HUES64 (cell line): ENCODE measurements at regions not wholly inside any gene's neighbourhood (a gene's known extent, or its start where the extent isn't known, plus 50 kb on each side); places are given as distances from the start of the nearest gene placed in this dataset.
"Not testable (repeated sequence)": the region's sequence is repeated elsewhere in the genome, so short reads cannot be mapped to it uniquely, and the experiment has no call there.

Experiments
- H3K27ac ChIP-seq: 2 replicates; pipeline ENCODE4 v1.7.0; 2013; ENCODE audit warnings: low read depth, low read length, inconsistent platforms
- H3K27me3 ChIP-seq: 2 replicates; pipeline ENCODE4 v1.6.1; 2013; ENCODE audit warnings: mild to moderate bottlenecking, low read length; ENCODE audit not compliant: insufficient read depth
- H3K36me3 ChIP-seq: 2 replicates; pipeline ENCODE4 v1.6.1; 2013; ENCODE audit warnings: mild to moderate bottlenecking, low read length; ENCODE audit not compliant: insufficient read depth
- H3K4me1 ChIP-seq: 2 replicates; pipeline ENCODE4 v1.6.1; 2013; ENCODE audit warnings: mild to moderate bottlenecking, low read length, moderate library complexity; ENCODE audit not compliant: insufficient read depth
- H3K4me3 ChIP-seq: 2 replicates; pipeline ENCODE4 v1.5.1; 2013; ENCODE audit warnings: mild to moderate bottlenecking, low read length, moderate library complexity
- H3K9ac ChIP-seq: 2 replicates; pipeline ENCODE4 v1.6.1; 2013; ENCODE audit warnings: mild to moderate bottlenecking, low read depth, low read length
- H3K9me3 ChIP-seq: 2 replicates; pipeline ENCODE4 v1.6.1; 2013; ENCODE audit warnings: low read depth, low read length; ENCODE audit not compliant: insufficient read depth
- WGBS: fragments of 150-250, 120-280 bp; methylation state at CpG from one replicate; pipeline ENCODE4 v1.1.7; 2013; ENCODE audit warnings: missing lambda C conversion rate; 5-methylcytosine and 5-hydroxymethylcytosine counted together

GRCh38 chr2:35820391-35820790 lies 535.2 kb upstream of the CRIM1 start:
- no peak overlapping the region for H3K27ac ChIP-seq
- no peak overlapping the region for H3K9ac ChIP-seq
- 100% methylated on average over 2 of the region's 2 CpGs for WGBS
- H3K27me3 ChIP-seq, result no peaks in the 10 kb centered on the region
- H3K4me1 ChIP-seq, result peaks cover 51% of the 10 kb centered on the region
- no peaks in the 10 kb centered on the region for H3K9me3 ChIP-seq
- H3K4me3 ChIP-seq, result no peak overlapping the region
- no peaks in the 10 kb centered on the region for H3K36me3 ChIP-seq

GRCh38 chr2:35819033-35819432 lies 536.5 kb upstream of the CRIM1 start:
- Histone ChIP-seq H3K9ac (no peak overlapping the region), H3K4me3 (no peak overlapping the region), H3K4me1 (peaks cover 37% of the 10 kb centered on the region), H3K9me3 (no peaks in the 10 kb centered on the region), H3K27ac (no peak overlapping the region; the same call in 1 of the 2 replicates), H3K36me3 (no peaks in the 10 kb centered on the region), H3K27me3 (no peaks in the 10 kb centered on the region)
- 81% methylated on average over 2 of the region's 2 CpGs for WGBS

- H3K9ac ChIP-seq, H3K27ac ChIP-seq, H3K9me3 ChIP-seq, H3K27me3 ChIP-seq, H3K4me3 ChIP-seq, H3K36me3 ChIP-seq: not testable (repeated sequence)
- 63% methylated on average over 2 of the region's 2 CpGs for WGBS
- H3K4me1 ChIP-seq, result peaks cover 31% of the 10 kb centered on the region
These were observed 537.2 kb upstream of the CRIM1 start for GRCh38 chr2:35818359-35818758.

- H3K9ac ChIP-seq, H3K36me3 ChIP-seq, H3K27me3 ChIP-seq, H3K27ac ChIP-seq, H3K4me3 ChIP-seq, H3K9me3 ChIP-seq, H3K4me1 ChIP-seq: not testable (repeated sequence)
- 74% methylated on average over 7 of the region's 7 CpGs for WGBS
These were observed 541.0 kb upstream of the CRIM1 start for GRCh38 chr2:35814597-35814996.

- WGBS, result 93% methylated on average over 4 of the region's 4 CpGs
- no peak overlapping the region for H3K27ac ChIP-seq
- no peak overlapping the region for H3K4me3 ChIP-seq
- no peaks in the 10 kb centered on the region for H3K27me3 ChIP-seq
- no peaks in the 10 kb centered on the region for H3K4me1 ChIP-seq
- H3K9ac ChIP-seq, result no peak overlapping the region
- no peaks in the 10 kb centered on the region for H3K36me3 ChIP-seq
- H3K9me3 ChIP-seq, result no peaks in the 10 kb centered on the region
These were observed 552.5 kb upstream of the CRIM1 start for GRCh38 chr2:35803126-35803525.

GRCh38 chr2:35794796-35795450 lies 560.7 kb upstream of the CRIM1 start:
- Histone ChIP-seq H3K27me3 (no peaks in the 10 kb centered on the region), H3K4me3 (no peak overlapping the region), H3K9ac (no peak overlapping the region), H3K9me3 (no peaks in the 10 kb centered on the region), H3K36me3 (no peaks in the 10 kb centered on the region), H3K27ac (no peak overlapping the region), H3K4me1 (peaks cover 11% of the 10 kb centered on the region; the same call in 1 of the 2 replicates)
- WGBS, result 96% methylated on average over 6 of the region's 6 CpGs

- Histone ChIP-seq H3K9ac (no peak overlapping the region), H3K9me3 (peaks cover 20% of the 10 kb centered on the region), H3K4me1 (peaks cover 11% of the 10 kb centered on the region; the same call in 1 of the 2 replicates), H3K4me3 (no peak overlapping the region), H3K36me3 (no peaks in the 10 kb centered on the region), H3K27ac (no peak overlapping the region), H3K27me3 (no peaks in the 10 kb centered on the region)
- WGBS, result 97% methylated on average over 5 of the region's 5 CpGs
These were observed 565.3 kb upstream of the CRIM1 start for GRCh38 chr2:35790292-35790691.

- 96% methylated on average over 10 of the region's 10 CpGs for WGBS
- Histone ChIP-seq H3K27ac (no peak overlapping the region), H3K4me1 (peaks cover 7% of the 10 kb centered on the region; the same call in 1 of the 2 replicates), H3K36me3 (no peaks in the 10 kb centered on the region), H3K27me3 (no peaks in the 10 kb centered on the region), H3K4me3 (no peak overlapping the region), H3K9ac (no peak overlapping the region), H3K9me3 (peaks cover 20% of the 10 kb centered on the region)
These were observed 567.0 kb upstream of the CRIM1 start for GRCh38 chr2:35788543-35788942.

- no peak overlapping the region for H3K9ac ChIP-seq
- no peak overlapping the region for H3K4me3 ChIP-seq
- H3K4me1 ChIP-seq, result peaks cover 2% of the 10 kb centered on the region; the same call in 1 of the 2 replicates
- H3K36me3 ChIP-seq, result no peaks in the 10 kb centered on the region
- H3K27ac ChIP-seq, result no peak overlapping the region
- H3K9me3 ChIP-seq, result peaks cover 20% of the 10 kb centered on the region
- H3K27me3 ChIP-seq, result no peaks in the 10 kb centered on the region
- 97% methylated on average over 4 of the region's 4 CpGs for whole genome bisulfite sequencing
These were observed 568.1 kb upstream of the CRIM1 start for GRCh38 chr2:35787302-35788031.

GRCh38 chr2:35785564-35785963 lies 570.0 kb upstream of the CRIM1 start:
- H3K4me3 ChIP-seq, result no peak overlapping the region
- H3K36me3 ChIP-seq, result no peaks in the 10 kb centered on the region
- H3K9ac ChIP-seq, result no peak overlapping the region
- H3K27ac ChIP-seq, result no peak overlapping the region
- no peaks in the 10 kb centered on the region for H3K4me1 ChIP-seq
- peaks cover 20% of the 10 kb centered on the region for H3K9me3 ChIP-seq
- H3K27me3 ChIP-seq, result no peaks in the 10 kb centered on the region

GRCh38 chr2:35784777-35785176 lies 570.8 kb upstream of the CRIM1 start:
- H3K9ac ChIP-seq, result no peak overlapping the region
- no peak overlapping the region for H3K4me3 ChIP-seq
- H3K36me3 ChIP-seq, result no peaks in the 10 kb centered on the region
- H3K4me1 ChIP-seq, result no peaks in the 10 kb centered on the region
- no peak overlapping the region for H3K27ac ChIP-seq
- peaks cover 20% of the 10 kb centered on the region for H3K9me3 ChIP-seq
- no peaks in the 10 kb centered on the region for H3K27me3 ChIP-seq
- WGBS, result 97% methylated on average over 1 of the region's 1 CpG
